SJCRH30 (cell line): ENCODE measurements at regions not wholly inside any gene's neighbourhood (a gene's known extent, or its start where the extent isn't known, plus 50 kb on each side); places are given as distances from the start of the nearest gene placed in this dataset.

Experiments
- DNase-seq, 2 experiments: peaks; one replicate each; pipeline ENCODE4 v3.0.0-alpha.2; 2015 to 2020
- H3K27ac ChIP-seq: fragments of 250-450 bp; sonication (Bioruptor Pico); 2 replicates; pipeline ENCODE4 v1.5.1; 2020; ENCODE audit warnings: mild to moderate bottlenecking, moderate library complexity
- H3K27me3 ChIP-seq: fragments of 250-450 bp; sonication (Bioruptor Pico); 2 replicates; pipeline ENCODE4 v1.5.1; 2020; ENCODE audit warnings: mild to moderate bottlenecking, moderate library complexity
- H3K36me3 ChIP-seq: fragments of 250-450 bp; sonication (Bioruptor Pico); 2 replicates; pipeline ENCODE4 v1.5.1; 2020; ENCODE audit warnings: mild to moderate bottlenecking, moderate library complexity
- H3K4me1 ChIP-seq: fragments of 250-450 bp; sonication (Bioruptor Pico); 2 replicates; pipeline ENCODE4 v1.5.1; 2020; ENCODE audit warnings: mild to moderate bottlenecking, moderate library complexity
- H3K4me3 ChIP-seq: fragments of 250-450 bp; sonication (Bioruptor Pico); 2 replicates; pipeline ENCODE4 v1.5.1; 2020; ENCODE audit warnings: mild to moderate bottlenecking, moderate library complexity
- H3K9me3 ChIP-seq: fragments of 250-450 bp; sonication (Bioruptor Pico); replicated peaks from 2 replicates; pipeline ENCODE4 v1.5.1; 2020; ENCODE audit warnings: mild to moderate bottlenecking, moderate library complexity

GRCh38 chr18:22115573-22115972 is 53.8 kb upstream of the GATA6 start:
- Histone ChIP-seq H3K9me3 (no peaks in the 10 kb centered on the region), H3K4me3 (no peak overlapping the region), H3K36me3 (no peaks in the 10 kb centered on the region), H3K4me1 (no peaks in the 10 kb centered on the region), H3K27me3 (no peaks in the 10 kb centered on the region), H3K27ac (no peak overlapping the region)
- DNase-seq = no peak
